CD14-positive monocyte (primary cell): ENCODE measurements at regions not wholly inside any gene's neighbourhood (a gene's known extent, or its start where the extent isn't known, plus 50 kb on each side); places are given as distances from the start of the nearest gene placed in this dataset.

Experiments
- DNase-seq, 3 donors: peaks; one replicate each; pipeline ENCODE4 v3.0.0-alpha.2; 2011 to 2022
- H2AFZ ChIP-seq: 2 replicates; pipeline ENCODE4 v1.6.0; 2012; ENCODE audit warnings: mild to moderate bottlenecking, low read depth, low read length, inconsistent platforms; ENCODE audit not compliant: insufficient read depth, poor library complexity, severe bottlenecking
- H3K27ac ChIP-seq, 2 donors: 1 replicate in 1 of 2; 2 replicates in 1 of 2; pipeline ENCODE4 v1.5.1; 2012 to 2013; ENCODE audit warnings: low read length in 2 of 2, control low read depth in 1 of 2, inconsistent platforms in 1 of 2, low read depth in 1 of 2, mild to moderate bottlenecking in 1 of 2
- H3K27me3 ChIP-seq, 2 donors: one replicate each; pipeline versions ENCODE4 v1.6.0 to v1.6.1; 2011 to 2013; ENCODE audit warnings: low read length in 2 of 2; ENCODE audit not compliant: control insufficient read depth in 2 of 2, insufficient read depth in 2 of 2
- H3K36me3 ChIP-seq, 2 donors: replicated peaks in 1 of 2; 1 replicate in 1 of 2; 2 replicates in 1 of 2; pipeline versions ENCODE4 v1.5.1 to v1.6.1; 2012 to 2013; ENCODE audit warnings: low read length in 2 of 2, control low read depth in 1 of 2, inconsistent platforms in 1 of 2, mild to moderate bottlenecking in 1 of 2; ENCODE audit not compliant: insufficient read depth in 2 of 2, control insufficient read depth in 1 of 2
- H3K4me1 ChIP-seq, 2 donors: 1 replicate in 1 of 2; 2 replicates in 1 of 2; pipeline versions ENCODE4 v1.5.1 to v1.6.1; 2012 to 2013; ENCODE audit warnings: low read length in 2 of 2, control low read depth in 1 of 2, inconsistent platforms in 1 of 2, mild to moderate bottlenecking in 1 of 2, moderate library complexity in 1 of 2; ENCODE audit not compliant: insufficient read depth in 2 of 2, control insufficient read depth in 1 of 2
- H3K4me2 ChIP-seq: replicated peaks from 2 replicates; pipeline ENCODE3; 2012; ENCODE audit warnings: low read length, moderate library complexity, mild to moderate bottlenecking; ENCODE audit not compliant: poor library complexity, severe bottlenecking; ENCODE audit errors: extremely low read depth
- H3K4me3 ChIP-seq, 3 experiments: fragments of 200-600 bp in 1 of 3; sonication (generic) in 1 of 3; replicated peaks in 1 of 3; 1 replicate in 2 of 3; 2 replicates in 1 of 3; pipeline ENCODE4 v1.5.1; 2011 to 2013; ENCODE audit warnings: low read length in 3 of 3, mild to moderate bottlenecking in 3 of 3, control low read depth in 2 of 3, low read depth in 2 of 3, inconsistent platforms in 1 of 3, moderate library complexity in 1 of 3
- H3K79me2 ChIP-seq: 2 replicates; pipeline ENCODE4 v1.6.0; 2012; ENCODE audit warnings: mild to moderate bottlenecking, control low read depth, inconsistent platforms, low read length, moderate library complexity; ENCODE audit not compliant: insufficient read depth
- H3K9ac ChIP-seq: 2 replicates; pipeline ENCODE4 v1.6.0; 2017; ENCODE audit warnings: low read length, mild to moderate bottlenecking; ENCODE audit not compliant: insufficient read depth, poor library complexity, severe bottlenecking
- H3K9me3 ChIP-seq, 2 donors: replicated peaks in 1 of 2; 1 replicate in 1 of 2; 2 replicates in 1 of 2; pipeline versions ENCODE4 v1.5.1 to v1.6.1; 2012 to 2013; ENCODE audit warnings: low read length in 2 of 2, control low read depth in 1 of 2; ENCODE audit not compliant: control insufficient read depth in 1 of 2, insufficient read depth in 1 of 2
- H4K20me1 ChIP-seq: 2 replicates; pipeline ENCODE4 v1.6.0; 2012; ENCODE audit warnings: mild to moderate bottlenecking, low read length, control low read depth, moderate library complexity; ENCODE audit not compliant: insufficient read depth
- H3K27ac Mint-ChIP-seq, 7 donors: one replicate each; pipeline ENCODE4 v1.8.0; 2020; ENCODE audit warnings: mild to moderate bottlenecking in 7 of 7, mixed read lengths in 7 of 7, moderate library complexity in 6 of 7, inconsistent platforms in 2 of 7
- H3K27me3 Mint-ChIP-seq, 3 donors: one replicate each; pipeline ENCODE4 v1.8.0; 2021 to 2022; ENCODE audit warnings: low read depth in 3 of 3, mild to moderate bottlenecking in 3 of 3, mixed read lengths in 3 of 3, moderate library complexity in 3 of 3, inconsistent platforms in 1 of 3
- H3K36me3 Mint-ChIP-seq, 2 donors: one replicate each; pipeline ENCODE4 v1.8.0; 2020; ENCODE audit warnings: mixed read lengths in 2 of 2, inconsistent platforms in 1 of 2, mild to moderate bottlenecking in 1 of 2
- H3K4me1 Mint-ChIP-seq: one replicate; pipeline ENCODE4 v1.8.0; 2020; ENCODE audit warnings: mild to moderate bottlenecking, mixed read lengths
- H3K4me3 Mint-ChIP-seq, 2 donors: one replicate each; pipeline ENCODE4 v1.8.0; 2020; ENCODE audit warnings: mild to moderate bottlenecking in 2 of 2, mixed read lengths in 2 of 2, moderate library complexity in 1 of 2
- H3K9me3 Mint-ChIP-seq, 7 donors: one replicate each; pipeline ENCODE4 v1.8.0; 2020 to 2022; ENCODE audit warnings: mixed read lengths in 7 of 7, mild to moderate bottlenecking in 6 of 7, moderate library complexity in 6 of 7, inconsistent platforms in 2 of 7
- WGBS: methylation state at CpG from one replicate; pipeline ENCODE4 v1.1.5; 2013; ENCODE audit warnings: missing lambda C conversion rate; ENCODE audit not compliant: insufficient coverage; 5-methylcytosine and 5-hydroxymethylcytosine counted together
- intact Hi-C, 2 donors: fragments of 100-400 bp; cut with micrococcal nuclease; formaldehyde crosslinking; loops; one replicate each; pipeline versions ENCODE4 v1.15.0 to v1.15.1; 2023
- TF ChIP-seq, protein P1 (sequence below): fragments of 200-600 bp; IDR thresholded peaks from one replicate; pipeline ENCODE4 v1.8.0; 2022; ENCODE audit warnings: antibody characterized with exemption, mild to moderate bottlenecking

- Histone ChIP-seq H3K4me1 (no peaks in the 10 kb centered on the region), H3K9me3 (no peaks in the 10 kb centered on the region), H3K4me3 (no peak overlapping the region), H3K27ac (no peak overlapping the region), H3K79me2 (no peaks in the 10 kb centered on the region), H3K36me3 (no peaks in the 10 kb centered on the region), H3K27me3 (peaks cover 0 to 2% of the 10 kb centered on the region in 2 donors), H3K9ac (no peak overlapping the region), H4K20me1 (no peaks in the 10 kb centered on the region), H3K4me2 (no peak overlapping the region), H2AFZ (no peak overlapping the region)
- no CpG with 5 or more reads among the region's 3 CpGs for WGBS
- TF ChIP-seq, protein P1, sequence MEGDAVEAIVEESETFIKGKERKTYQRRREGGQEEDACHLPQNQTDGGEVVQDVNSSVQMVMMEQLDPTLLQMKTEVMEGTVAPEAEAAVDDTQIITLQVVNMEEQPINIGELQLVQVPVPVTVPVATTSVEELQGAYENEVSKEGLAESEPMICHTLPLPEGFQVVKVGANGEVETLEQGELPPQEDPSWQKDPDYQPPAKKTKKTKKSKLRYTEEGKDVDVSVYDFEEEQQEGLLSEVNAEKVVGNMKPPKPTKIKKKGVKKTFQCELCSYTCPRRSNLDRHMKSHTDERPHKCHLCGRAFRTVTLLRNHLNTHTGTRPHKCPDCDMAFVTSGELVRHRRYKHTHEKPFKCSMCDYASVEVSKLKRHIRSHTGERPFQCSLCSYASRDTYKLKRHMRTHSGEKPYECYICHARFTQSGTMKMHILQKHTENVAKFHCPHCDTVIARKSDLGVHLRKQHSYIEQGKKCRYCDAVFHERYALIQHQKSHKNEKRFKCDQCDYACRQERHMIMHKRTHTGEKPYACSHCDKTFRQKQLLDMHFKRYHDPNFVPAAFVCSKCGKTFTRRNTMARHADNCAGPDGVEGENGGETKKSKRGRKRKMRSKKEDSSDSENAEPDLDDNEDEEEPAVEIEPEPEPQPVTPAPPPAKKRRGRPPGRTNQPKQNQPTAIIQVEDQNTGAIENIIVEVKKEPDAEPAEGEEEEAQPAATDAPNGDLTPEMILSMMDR = no peak
- Mint-ChIP-seq H3K4me3 (no peak overlapping the region), H3K9me3 (peaks cover 0 to 6% (median 3%) of the 10 kb centered on the region in 7 donors), H3K27me3 (peaks cover 0 to 6% (median 4%) of the 10 kb centered on the region in 3 donors), H3K27ac (peak overlapping the region in 1 of 7 donors; percentile 17), H3K36me3 (no peaks in the 10 kb centered on the region), H3K4me1 (peaks cover 10% of the 10 kb centered on the region)
- intact Hi-C loops = no loop called here
- no peak for DNase-seq
These were observed 456.6 kb downstream of the VRK1 start for GRCh38 chr14:97253756-97254155.

DNA sequence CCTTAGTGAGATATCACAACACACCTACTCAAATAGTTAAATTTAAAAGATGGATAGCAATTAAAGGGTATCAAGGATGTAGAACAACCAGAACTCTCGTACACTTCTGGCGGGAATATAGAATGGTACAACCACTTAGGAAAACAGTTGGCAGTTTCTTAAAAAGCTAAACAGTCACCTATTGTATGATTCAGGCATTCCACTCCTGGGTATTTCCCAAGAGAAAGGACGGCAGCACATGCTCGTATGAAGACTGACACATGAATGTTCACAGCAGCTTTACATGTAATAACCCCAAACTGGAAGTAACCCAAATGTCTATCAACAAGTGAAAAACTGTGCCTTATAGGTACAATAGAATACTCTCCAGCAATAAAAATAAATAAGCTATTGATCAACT is 465.2 kb downstream of the VRK1 start:
- no peaks in the 10 kb centered on the region for H3K79me2 ChIP-seq
- Mint-ChIP-seq H3K4me1 (no peaks in the 10 kb centered on the region), H3K27me3 (peaks cover 0 to 2% (median 1%) of the 10 kb centered on the region in 3 donors), H3K9me3 (peaks cover 0 to 6% (median 2%) of the 10 kb centered on the region in 7 donors), H3K4me3 (no peak overlapping the region), H3K36me3 (no peaks in the 10 kb centered on the region), H3K27ac (no peak overlapping the region)
- H3K4me3 ChIP-seq = no peak overlapping the region
- no peak overlapping the region for H3K4me2 ChIP-seq
- intact Hi-C loops = no loop called here
- H2AFZ ChIP-seq = no peak overlapping the region
- no peaks in the 10 kb centered on the region for H3K4me1 ChIP-seq
- H4K20me1 ChIP-seq = no peaks in the 10 kb centered on the region
- WGBS = 92% methylated on average over 2 of the region's 4 CpGs
- no peak for DNase-seq
- TF ChIP-seq, protein P1 = no peak
- H3K27me3 ChIP-seq = no peaks in the 10 kb centered on the region
- no peaks in the 10 kb centered on the region for H3K36me3 ChIP-seq
- no peaks in the 10 kb centered on the region for H3K9me3 ChIP-seq
- no peak overlapping the region for H3K9ac ChIP-seq
- H3K27ac ChIP-seq = no peak overlapping the region
